Stimulated activated CD8-positive, alpha-beta memory T cell treated with anti-CD3 and anti-CD28 coated beads, Interleukin-15, amount 100 ng/mL, for 24 hours (primary cell): ENCODE measurements at regions not wholly inside any gene's neighbourhood (a gene's known extent, or its start where the extent isn't known, plus 50 kb on each side); places are given as distances from the start of the nearest gene placed in this dataset.

ENCODE experiments used
- DNase-seq: peaks from one replicate; pipeline ENCODE4 v3.0.0-alpha.2; 2020; ENCODE audit warnings: low read depth

DNA sequence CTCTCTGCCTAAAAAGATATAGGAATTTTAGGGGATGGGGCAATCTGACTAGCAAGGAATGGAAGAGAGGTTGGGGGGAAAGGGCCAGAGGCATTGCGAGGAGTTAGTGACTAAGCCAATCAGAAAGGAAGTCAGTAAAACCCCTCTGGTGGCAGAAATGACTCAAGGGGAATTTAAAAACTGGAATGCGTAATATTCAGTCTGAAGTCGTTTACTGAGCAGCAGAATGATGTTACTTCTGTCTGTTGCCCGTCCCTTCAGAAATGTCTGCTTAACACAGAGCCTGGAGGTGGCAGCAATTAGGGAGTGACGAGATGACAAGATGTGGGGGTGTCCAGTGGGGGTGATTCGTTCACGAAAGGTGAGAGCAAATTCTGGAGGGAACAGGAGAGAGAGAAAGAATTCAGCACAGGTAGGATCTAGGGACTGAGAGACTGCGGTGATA, 107.7 kb upstream of the CLMP start:
- no peak for DNase-seq

DNA sequence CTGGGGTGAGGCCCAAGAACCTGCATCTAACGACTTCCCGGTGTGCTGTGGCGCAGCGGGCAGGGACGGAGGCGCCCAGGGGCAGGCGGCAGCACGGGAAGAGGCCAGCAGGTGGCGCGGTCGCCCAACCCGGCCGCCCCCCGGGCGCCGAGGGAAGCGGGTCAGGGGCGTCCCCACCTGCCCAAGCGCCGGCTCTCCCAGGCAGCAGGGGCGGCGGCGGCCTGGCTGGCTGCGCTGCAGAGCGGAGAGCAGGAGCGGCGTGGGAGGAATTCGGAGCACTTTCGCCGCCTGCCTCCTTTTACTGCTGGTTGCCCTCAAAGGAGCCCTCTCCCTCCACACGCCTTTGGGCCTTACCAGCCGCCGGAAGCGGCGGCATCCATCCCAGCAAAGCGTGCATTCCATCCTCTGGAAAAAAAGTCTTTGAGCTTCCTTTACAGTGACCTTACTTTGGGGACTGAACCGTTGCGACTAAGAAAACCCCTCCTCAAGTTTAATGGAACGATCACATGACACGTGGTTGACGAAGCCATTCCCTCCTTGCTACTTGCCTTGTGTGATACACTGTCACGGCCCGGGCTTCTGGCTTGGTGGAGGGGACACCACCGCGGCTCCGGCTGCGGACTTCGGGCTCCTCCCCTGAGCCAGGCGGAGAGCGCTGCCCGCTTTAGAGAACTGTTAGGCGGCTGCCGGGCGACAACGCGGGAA, 106.8 kb upstream of the CLMP start:
- DNase-seq: peak; percentile 56

DNA sequence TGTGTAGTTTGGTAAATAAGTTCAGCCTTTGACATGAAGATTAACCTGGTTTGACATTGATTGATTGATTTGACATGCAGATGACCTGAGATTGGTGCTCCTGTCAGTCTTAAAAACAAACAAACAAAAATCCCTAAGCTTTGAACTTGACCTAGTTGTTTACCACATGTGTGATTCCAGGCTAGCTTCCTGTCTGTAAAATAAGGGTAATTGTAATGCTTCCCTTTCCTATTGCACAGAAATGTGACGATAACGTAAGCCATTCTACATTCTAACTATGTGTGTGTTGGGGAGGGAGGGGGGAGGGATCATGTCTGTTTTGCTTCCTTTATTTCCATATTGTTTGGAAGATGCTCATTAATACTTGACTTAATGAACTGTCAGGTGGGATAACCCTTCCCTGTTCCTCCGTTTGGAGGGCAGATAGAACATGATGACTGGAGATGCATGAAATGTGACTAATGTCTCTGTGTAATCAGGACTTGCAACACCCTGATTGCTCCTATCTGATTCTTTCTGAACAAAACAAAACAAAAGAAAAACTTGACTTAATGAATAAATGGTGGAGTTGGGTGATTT, 106.1 kb upstream of the CLMP start:
- DNase-seq: no peak

DNA sequence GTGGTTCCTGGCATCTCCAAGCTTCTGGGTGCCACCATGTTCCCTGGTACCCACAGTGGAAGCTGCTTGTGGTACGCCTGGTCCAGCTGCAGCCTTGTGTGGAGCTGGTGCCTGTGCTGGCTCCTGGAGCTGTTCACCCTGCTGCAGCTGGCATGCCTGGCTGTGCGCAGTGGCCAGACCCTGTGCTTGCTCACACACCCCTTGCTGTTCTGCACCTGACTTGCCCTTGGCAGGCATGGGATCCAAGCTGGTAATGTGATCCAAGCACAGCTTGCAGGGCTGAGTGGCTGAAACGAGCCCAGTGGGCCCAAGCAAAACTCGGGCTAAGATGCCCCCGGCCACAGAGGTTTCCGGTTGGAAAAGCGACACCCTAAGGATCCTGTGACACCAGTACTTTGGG, 104.7 kb upstream of the CLMP start:
- DNase-seq: no peak

DNA sequence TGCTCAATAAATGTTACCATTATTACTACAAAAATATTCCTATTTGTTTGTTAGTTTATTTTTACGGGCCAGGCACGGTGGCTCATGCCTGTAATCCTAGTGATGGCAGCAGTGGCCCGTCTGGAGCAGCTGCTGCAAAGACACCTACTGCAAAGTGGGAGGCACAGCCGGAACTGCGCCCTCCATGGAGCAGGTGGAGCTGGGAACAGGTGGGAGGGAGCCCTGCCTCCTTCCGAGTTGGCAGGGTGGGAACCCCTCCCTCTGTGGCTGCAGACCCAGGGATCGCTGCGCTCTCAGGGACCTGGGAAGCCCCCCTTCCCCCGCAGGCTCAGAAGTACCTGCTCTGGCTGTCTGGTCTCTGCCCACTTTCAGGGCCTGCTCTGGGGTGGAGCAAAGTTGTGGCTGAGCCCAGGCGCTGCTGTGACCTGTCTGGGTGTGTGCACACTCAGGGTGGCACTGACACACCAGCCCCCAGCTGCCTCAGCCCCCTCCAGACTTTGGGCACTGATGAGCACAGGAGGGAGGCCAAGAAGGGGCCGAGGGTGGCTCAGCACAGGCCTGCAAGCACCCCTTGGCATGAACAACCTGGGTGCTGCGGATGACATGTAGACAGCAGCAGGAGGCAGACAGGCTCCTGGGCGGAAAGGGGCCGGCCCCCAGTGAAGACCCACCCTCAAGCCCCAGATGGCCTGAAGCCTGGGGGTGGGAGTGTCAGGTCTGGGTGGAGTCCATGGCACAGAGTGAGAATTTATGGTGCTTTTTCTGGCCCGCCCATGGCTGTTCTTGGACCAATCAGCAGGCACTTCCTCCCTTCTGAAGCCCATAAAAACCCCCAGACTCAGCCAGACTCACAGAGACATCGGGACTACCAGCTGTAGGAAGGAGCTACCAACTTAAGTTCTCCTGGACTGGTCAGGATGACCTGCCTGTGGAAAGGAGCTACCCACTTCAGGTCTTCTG, 103.7 kb upstream of the CLMP start:
- no peak for DNase-seq

DNA sequence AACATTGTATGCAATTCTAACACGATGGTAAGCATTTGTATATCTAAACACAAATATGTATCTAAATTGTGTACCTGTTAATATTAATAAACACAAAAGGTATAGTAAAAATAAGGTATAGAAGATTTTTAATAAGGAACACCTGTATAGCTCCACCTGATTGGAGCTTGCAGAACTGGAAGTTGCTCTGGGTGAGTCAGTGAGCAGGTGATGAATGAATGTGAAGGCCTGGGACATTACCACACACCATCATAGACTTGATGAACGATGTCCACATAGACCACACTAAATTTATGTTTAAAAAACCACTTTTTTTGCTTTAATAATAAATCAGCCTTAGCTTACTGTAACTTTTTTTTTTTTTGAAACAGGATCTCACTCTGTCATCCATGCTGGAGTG, 97.6 kb upstream of the CLMP start:
- DNase-seq: no peak

DNA sequence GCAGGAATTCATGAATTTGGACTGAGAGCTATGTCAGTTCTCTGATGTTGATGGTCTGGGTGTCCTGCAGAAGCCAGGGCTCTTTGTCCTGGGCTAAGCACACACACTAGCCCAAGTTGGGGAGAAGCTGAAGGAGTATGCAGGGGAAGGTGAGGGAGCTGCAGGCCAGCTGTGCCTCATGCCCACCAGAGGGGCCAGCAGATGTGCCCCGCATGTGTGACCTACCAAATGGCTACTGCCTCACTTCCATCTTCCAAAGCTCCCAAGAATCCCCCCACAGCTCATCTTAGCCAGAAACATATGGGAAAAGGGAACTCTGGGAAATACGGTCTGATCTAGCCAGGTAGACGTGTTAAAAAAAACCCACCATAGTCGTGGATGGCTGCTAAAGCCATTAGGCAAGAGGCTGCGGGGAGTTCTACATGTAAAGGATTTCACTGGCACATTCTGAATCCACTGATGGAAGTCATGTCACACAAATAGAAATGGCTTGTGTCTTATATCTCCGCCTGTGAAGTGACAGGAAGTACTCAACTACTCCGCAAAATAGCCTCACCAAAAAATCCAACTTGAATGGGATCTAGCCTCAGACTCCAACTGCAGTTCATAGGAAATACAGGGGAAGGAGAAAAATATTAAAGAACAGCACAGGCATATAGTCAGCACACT, 96.3 kb upstream of the CLMP start:
- no peak for DNase-seq

DNA sequence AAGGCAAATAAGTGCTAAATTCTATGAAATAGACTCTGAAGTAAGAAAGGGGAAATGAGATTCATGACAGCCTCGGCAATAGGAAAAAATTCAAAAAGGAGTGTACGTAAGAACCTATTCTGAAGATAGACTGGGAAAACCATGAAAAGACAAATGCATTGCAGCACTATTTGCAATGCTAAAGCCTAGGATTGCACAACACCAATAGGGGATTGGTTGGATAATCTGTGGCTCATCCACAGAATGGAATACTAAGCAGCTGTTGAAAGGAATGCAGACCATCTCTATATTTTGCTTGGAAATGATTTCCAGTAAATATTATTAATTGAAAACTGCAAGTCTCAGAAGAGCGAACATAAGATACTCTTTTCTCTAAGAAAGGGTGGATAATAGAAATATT, 91.7 kb upstream of the CLMP start:
- no peak for DNase-seq

DNA sequence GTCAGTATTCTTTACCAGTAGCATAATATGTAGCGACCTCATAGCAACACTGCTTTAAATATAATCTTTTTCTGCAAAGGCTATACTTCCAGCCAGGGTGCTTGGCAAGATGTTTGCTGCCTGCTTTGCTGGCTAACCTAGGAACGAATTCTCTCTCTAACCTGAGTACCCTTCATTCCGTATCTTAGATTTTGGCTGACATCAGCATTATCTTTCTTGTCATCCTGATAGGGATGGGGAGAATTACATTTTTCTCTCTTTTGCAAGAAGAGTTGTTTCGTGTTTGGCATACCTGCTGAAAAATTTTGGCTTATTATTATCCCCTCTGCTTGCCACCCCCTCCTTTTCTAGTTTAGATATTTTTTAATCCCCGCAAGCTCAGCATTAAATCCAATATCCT, 91.2 kb upstream of the CLMP start:
- no peak for DNase-seq

DNA sequence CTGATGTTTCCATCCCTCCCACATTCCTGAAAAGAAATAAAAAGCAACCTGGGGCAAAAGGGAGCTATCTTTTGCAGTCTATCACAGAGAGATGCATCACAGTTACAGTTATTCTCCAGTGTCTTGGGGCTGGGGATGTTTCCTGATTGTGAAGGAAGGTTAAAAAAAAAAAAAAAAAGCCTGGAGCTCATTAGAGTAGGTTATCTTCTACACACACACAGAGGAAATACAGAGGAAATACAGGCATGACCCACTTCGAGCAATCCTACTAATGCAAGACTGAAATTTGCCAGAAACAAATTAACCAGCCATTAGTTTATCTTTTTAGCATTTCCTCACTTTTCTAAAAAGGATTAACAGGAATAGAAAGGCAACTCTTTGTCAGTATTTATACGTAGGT, 89.4 kb upstream of the CLMP start:
- no peak for DNase-seq

DNA sequence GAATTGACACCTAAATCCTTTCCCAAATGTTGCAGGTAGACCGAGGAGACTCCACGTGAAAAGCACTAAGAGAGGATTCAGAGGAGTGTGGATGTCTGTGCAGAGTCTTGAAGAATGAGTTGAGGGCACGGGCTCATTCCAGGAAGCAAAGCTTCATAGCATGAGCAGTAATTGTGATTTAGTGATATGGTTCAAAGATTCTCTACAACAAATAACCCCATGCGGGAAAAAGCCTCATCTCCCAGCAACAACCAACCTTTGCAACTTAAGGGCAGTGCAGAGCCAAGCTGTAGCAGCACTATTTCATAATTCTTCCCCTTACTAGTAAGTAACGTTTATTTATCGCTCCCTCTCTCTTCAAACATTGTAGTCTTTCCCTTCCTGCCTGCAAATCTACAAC, 87.5 kb upstream of the CLMP start:
- DNase-seq: no peak

DNA sequence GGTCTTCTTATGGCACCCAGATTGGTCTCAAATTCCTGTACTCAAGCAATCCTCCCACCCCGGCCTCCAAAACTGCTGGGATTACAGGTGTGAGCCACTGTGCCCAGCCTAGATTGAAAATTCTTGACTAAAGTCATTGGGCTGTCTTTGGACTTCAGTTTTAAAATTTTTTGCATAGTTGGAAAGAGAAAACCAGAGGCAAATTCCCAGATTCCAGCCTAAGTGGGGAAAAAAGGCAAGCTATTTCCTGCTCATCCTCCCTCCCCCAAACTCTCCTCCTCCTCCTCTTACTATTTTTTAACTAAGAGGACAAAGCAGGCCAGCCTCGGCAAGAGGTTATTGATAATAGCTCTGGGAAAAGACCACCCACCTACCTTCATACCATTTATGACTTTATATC, 78.6 kb upstream of the CLMP start:
- DNase-seq: no peak

DNA sequence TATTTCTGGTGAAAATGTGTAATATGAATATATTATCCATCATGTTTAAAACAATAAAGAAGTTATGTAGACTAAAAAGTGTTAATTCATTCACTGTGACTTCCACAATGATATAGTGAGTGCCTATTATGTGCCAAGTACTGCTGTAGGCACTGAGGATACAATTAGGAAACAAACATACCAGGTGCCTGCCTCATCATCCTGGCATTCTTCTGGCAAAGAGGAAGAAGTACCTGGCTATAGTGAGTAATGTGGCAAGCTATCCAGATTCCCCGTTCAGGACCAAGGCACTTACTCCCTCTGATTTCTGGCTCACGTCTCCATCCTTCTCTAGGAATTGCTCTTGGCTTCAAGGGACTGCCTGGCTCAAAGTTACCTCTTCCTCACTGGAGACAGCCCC, 77.5 kb upstream of the CLMP start:
- no peak for DNase-seq

DNA sequence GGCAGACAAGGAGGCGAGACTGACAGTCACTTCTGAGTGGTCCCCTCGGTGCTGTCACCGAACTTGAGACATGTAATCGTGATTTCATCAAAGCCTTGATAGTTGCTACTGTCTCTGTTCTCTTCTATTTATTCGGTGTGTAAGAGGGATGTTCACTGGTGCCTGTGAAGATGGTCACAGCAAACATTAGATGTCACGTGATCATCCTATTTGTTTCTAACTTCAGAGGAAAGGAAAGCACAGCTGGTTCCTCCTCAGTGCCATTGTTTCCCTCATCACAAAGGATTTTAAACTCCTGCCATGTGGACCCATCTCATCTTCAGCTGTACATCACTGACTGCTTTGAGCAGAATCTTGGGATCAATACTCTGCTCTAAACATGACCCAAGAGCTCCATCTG, 73.1 kb upstream of the CLMP start:
- DNase-seq: no peak

DNA sequence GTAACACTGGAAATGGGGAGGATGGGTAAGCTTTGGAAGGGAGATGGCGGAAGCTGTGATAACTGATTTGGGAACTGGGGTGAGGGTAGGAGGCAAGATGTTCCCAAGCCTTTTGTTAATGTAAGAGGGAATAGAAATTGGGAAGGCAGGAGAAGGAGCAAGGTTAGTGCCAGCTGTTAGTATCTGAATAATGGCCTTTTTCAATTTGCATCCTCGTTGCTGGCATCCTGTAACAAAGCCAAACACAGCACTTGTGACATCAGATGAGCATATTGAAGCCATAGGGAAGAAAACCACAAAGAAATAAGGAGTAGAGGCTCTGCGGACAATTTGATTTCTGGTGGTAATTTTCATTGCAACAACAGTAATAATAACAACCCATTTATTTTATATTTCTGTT, 70.9 kb upstream of the CLMP start:
- no peak for DNase-seq

DNA sequence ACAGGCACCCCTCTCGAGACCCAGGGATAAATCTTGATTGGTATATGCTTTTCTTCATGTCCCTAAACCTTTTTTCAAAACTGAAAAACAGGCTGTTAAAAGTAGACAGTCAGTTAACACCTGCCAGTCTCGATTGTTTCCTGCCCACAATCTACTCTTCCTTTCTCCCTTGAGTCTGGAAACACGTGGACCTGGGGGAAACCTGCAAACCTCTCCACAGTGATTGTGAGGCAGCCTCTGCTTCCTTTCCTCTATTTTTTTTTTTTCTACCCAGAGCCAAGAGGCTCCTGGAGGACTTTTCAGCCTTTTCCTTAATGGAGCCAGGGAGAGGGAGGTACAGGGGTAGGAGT, 69.4 kb upstream of the CLMP start:
- DNase-seq: no peak

DNA sequence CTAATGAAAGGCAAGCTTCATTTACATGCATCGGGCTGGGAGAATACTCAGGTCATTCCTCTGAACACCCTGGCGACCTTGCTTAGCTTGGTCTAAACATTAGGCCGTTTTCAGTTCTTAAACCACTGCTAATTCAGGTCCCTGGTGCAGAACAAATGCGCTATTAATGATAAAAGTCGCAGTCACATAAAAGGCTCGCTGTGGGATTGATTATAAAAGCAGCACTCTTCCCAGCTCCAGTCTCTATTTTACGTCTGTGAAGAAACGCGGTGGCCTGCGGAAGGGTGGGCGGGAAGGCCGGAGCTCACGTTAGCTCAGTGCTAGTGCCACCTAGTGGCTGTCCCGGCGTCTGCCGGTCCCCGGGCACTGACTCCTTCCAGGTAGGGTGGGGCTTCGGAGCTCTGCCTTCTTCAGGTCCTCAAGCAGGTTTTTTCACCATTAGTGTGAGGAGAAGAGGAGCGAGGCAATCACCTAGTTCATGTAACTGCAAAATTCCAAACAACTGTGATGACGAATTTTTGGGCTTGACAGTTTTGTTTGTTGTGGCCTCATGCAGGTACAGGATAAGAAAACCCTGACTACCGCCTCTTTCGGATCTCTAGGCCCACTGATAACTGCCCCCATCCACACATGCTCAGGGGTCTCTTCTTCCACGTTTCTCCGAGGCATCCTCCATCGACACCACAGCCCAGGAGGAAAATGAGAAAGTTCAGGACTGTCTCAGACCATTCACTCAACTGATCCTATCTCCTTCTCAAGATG, 66.5 kb upstream of the CLMP start:
- DNase-seq: peak; percentile 42

DNA sequence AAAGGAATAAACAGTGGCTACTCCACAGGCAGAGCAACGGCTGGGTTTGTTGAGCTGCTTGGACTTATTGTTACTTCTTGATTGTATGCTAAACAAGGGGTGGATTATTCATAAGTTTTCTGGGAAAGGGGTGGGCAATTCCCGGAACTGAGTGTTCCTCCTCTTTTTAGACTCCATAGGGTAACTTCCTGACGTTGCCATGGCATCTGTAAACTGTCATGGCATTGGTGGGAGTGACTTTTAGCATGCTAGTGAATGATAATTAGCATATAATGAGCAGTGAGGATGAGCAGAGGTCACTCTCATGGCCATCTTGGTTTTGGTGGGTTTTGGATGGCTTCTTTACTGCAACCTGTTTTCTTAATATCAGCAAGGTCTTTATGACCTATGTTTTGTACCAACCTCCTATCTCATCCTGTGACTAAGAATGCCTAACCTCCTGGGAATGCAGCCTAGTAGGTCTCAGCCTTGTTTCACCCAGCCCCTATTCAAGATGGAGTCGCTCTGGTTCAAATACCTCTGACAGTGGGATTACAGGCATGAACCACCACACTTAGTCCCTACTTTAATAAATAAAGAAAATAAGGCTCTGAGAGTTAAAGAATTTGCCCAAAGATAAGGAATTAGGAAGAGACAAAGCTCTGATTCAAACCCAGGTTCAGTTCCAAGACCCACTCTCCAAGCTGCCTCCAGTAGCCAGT, 65.6 kb upstream of the CLMP start:
- no peak for DNase-seq

DNA sequence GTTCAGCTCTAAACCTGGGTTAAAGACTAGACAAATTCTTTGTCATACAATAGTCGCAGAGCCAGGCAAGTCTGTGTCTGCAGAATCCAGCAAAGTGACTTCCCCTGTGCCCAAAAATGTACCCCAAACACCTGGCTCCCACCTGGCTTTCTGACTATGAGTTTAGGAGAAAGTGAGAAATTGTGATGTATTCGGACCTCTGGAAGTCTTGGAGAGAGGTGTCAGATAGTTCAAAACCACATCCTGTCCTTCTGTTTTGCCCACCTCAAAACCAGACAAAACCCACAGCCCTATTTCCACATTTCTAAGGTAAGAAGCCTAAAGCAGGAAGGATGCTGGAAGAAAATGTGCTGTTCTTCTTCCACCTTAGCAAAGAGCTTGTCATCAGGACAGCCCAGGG, 63.8 kb upstream of the CLMP start:
- no peak for DNase-seq

DNA sequence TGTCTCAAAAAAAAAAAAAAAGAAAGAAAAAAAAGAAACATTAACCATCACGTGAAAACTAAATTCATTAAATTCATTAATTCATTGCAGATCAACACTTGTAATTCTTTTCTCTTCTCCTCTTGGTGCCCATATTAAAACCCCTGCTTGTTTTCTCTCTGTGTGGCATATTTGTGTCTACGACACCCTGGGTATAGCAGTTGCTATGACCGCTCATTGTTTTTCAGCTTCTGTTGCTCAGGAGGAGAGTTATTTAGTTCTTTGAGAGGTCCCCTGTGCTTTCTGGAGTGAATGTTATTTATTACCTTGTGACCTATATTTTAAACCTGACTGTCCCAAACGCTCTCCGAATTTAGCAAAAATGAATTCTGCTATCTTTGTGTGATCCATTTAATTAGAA, 62.3 kb upstream of the CLMP start:
- no peak for DNase-seq

DNA sequence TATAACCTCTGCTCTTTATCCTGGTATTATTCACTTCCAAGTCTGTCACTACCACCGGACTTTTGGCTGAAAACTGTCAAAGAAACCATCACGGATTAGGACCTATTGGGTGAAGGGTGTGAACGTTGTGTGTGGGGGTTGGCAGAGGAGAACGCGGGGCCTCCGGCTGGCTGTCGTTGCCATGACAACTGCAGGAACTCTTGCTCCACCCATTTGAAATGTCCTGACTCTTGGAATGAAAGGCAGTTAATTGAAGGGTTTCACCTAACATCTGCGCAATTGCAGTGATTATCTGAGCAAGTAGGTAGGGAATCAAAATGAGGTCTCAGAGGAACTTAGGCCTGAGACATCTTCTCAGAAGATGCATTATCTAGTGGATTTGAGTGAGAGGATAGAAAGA, 60.9 kb upstream of the CLMP start:
- no peak for DNase-seq
